Suppressor macrophage treated with lipopolysaccharide for 1 hour (primary cell): ENCODE measurements at regions not wholly inside any gene's neighbourhood (a gene's known extent, or its start where the extent isn't known, plus 50 kb on each side); places are given as distances from the start of the nearest gene placed in this dataset.
"Not testable (repeated sequence)": the region's sequence is repeated elsewhere in the genome, so short reads cannot be mapped to it uniquely, and the experiment has no call there.

Experiments
- DNase-seq, 3 donors: peaks; one replicate each; pipeline ENCODE4 v3.0.0-alpha.2; 2020 to 2022

DNA sequence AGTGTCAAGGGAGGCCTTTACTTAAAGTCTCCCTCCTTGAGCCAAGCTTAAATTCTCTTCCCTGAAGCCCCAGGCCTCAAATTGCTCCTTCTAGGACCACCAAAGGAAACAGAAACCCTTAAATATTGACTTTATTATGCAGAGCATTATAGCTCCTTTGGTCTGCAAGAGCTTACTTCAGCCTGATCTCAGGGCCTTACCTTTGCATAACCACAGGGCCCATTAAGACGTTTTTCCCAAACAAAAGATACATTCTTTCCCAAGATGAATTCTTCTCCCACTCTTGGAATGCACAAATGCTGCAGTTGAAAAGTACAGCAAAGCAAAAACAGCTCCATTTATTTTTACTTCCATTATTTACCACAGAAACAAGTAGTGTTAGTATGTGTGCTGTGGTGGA, 130.8 kb downstream of the B3GNT2 start:
- DNase-seq: no peak

DNA sequence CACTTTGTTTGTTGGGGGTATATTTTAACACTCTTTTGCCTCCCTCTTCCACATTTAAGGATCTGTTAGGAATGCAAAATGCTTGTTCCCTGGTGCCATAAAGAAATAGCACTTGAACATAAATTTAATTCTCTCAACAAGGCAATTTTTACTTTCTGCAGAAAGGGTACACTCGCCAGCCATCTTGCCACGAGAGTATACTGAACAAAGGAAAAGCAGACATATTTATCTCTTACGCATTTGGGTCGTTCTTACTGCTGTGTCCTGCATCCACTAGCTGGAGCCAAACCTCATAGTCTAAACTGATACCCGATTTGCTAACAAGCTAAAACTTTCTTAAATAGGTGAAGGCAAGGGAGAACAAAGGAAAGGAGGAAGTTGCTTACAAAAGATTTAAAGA, 129.5 kb downstream of the B3GNT2 start:
- DNase-seq: no peak

DNA sequence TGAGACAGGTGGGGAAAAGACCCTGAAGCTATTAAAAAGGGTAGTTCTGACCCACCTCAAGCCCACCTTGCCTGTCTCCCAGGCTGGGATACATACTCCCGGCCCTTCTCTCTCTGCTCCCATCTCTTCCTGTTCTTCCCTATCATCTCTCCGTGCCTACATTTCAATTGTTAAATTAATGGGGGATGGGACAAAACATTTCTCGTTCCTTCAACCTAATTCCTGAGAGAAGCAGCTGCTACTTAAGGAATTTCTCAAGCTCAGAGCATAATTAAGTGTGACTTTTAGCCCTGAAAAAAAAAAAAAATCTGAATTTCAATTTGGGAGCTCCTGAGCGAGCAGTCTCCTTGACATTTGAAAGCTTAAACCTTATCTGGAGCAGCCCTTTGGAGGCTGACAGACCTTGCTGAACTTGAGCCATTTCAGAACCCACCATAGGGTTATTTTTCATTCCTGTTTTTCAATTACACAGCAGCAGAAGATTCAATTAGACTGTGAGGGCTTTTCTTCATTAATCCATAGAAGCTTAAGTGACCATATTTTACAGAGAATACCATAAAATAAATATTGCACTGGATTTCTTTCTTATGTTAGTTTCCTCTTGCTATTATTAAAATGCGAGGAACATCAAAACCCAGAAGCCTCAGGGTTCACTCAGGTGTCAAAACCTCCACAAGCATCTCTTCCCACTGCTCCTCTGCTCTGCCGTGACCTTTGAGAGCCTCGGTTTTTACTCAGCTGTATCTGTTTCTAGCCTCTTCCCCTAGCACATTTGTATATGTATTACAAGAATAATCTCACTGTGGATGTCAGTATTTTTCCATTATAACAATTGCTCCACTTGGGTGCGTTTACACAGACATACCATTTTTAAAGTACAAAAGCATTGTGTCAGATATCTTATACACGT, 125.7 kb downstream of the B3GNT2 start:
- DNase-seq: no peak

DNA sequence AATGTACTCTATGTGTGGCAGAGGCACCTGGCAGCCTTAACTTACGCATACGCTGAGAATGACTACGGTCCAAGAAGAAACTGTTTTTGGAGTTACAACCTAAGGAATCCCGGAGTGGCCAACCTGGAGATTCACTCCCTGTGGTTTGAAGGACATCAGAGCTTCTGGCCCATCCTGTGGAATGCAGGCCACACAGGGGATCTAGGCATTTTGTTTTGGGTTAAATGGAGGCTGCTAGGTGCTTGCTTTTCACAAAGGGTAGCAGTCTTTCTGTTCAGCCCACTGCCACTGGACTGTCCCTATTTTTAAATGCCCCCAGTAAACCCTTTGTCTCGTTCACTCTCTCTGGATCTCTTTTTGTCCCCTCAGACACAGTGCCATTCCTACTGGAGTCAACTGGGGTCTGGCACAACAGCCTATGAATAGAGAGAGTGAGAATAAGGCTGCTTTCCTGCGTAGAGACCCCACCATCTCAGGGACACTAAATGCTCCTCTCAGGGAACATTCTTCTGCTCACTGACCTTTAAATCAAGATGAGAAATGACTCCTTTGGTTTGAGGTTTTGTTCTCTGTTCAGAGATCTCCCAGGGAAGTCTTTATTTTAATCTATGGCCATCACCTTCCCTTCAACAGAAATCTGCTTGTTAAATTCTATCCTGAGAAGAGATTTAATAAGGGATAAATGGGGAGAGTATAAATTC, 124.9 kb downstream of the B3GNT2 start:
- no peak for DNase-seq

- DNase-seq: not testable (repeated sequence)
Measured at GRCh38 chr2:62320137-62320536, 124.2 kb downstream of the B3GNT2 start.

DNA sequence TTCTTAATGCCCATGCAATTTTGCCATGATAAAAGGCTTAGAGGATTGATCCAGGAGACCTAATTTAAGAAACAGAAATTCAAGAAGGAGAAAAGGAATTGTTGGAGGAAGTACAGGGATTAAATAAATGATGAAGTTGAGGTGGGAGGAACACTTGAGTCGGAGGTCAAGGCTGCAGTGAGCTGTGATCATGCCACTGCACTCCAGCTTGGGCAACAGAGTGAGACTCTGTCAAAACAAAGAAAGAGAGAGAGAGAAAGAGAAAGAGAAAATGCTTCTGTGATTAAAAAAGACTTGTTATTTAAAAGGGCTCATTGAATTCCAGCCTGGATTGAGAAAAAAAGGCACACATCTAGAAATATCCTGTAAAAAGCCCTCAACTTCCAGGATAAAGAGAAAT, 123.2 kb downstream of the B3GNT2 start:
- DNase-seq: peak in 2 of 3 donors; percentile 27 to 33

GRCh38 chr2:62315476-62315875, 119.6 kb downstream of the B3GNT2 start:
- DNase-seq: no peak

DNA sequence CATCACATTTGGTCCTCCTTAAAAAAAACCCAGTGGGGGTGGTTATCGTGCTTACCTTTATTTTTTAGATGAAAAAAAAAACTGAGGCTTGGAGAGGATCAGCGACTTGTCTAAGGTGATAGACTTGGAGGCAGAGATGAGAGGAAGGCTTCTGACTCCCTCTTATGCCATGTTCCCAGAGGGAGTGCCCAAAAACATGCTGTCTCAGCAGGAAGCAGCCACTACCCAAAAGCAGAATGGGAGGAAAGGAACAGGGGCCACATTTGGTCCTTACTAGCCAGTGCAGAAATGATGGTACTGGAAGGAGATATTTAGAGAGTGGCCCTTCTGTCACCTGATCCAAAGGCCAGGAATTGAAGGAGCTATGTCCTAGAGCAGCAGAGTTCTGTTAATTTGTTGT, 118.4 kb downstream of the B3GNT2 start:
- DNase-seq: no peak

- no peak for DNase-seq
Measured at GRCh38 chr2:62313449-62314227, 117.7 kb downstream of the B3GNT2 start.

DNA sequence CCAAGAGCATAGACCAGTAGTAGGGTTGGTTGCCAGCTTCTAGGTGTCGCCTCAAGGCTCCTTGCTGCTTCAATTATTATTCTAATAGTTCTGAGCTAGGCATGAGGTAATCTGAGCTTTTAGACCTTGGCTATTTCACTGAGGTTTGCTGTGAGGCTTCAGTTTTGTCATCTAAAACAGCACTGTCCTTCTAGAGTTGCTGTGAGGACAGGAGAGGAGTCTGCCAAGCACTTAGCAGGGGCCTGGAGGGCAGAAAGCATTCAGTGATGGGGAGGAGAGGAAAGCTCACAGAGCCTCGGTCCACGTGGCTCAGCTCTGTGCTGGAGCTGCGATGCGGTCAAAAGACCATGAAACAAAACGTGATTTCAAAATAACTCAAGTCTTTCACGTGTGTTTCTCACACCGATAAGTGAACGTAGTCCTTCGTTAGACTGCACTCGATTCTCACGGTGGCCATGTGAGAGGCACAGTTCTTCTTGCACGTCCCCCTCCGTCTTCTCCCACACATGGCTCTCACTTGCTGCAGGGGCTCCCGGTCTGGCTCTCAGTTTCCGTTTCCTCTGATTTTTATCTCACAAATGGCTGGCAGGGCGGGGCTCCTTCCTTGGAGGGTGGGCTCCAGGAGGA, 113.7 kb downstream of the B3GNT2 start:
- DNase-seq: no peak

- no peak for DNase-seq
Measured at GRCh38 chr2:62309081-62309464, 113.2 kb downstream of the B3GNT2 start.

DNA sequence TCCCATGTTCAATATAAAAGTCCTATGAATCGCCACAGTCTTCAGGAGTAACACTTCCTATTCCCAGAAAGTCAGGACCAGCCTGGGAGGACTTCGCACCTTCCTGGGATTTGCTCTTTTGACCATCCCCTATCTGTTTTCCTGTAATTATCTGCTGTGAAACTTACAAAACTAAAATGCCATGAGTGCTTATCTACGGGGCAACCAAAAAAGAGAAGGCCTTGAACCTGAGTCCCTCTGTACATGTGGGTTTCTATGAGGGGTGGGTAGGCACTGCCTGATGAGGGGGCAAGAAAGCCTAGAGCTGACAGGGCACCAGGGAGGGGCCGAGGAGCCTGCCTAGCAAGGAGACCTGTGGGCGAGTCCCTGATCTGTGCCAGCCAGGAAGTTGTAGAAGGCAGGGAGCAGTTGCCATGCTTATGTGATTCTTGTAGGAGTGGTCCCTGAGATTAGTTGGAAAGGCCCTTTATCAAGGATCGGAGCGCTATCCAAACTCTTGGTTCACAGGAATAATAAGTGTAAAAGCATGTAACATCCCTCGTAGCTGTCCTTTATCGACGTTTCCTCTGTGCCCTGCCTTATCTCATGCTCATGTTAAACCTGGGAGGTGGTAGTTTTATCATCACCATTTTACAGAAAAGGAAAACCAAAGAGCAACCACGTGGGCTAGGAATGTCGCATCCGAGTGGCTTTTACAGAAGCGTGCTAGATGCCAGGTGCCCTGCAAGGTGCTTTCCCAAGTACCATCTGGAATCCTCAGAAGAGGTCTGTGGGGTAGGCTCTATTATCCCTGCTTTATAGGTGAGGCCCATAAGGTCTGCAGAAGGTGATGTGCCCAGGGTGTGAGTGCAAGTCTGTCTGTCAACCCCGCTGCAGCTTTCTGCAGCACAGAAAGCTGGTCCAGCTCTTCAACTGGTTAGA, 111.8 kb downstream of the B3GNT2 start:
- no peak for DNase-seq

DNA sequence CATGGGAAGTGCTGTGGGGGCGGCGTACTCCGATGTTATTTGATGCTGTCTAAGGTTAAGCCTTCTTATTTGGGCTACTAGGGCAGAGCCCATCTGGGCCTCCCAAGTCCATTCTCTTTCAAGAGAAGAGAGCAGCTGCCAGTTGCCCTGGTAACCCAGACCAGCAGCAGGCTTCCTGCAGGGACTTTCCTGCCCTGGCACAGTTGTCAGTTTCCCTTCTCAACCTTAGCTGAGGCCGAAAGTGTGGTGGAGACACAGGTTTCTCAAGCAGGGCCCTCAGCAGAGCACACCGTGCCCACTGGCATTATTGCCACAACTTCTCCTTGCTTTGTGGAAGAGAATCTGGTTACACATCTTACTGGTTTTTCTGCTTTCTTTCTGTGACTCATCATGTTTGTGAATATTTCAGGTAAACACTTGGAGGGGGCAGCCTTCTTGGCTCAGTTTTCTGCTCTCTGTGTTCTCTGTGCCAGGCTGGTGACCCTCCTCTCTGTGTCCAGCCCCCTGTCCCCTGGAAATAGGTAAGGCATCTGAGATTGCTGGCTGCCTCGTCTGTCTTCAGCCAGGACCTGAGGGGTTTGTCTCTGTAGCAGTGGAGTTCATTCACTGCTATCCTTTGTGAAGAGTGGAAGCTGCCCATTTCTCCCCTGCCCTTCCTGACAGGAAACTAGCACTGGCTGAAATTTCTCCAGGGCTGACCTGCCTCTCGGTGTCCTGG, 111.0 kb downstream of the B3GNT2 start:
- peak; percentile 36 to 56 (median 50) for DNase-seq

- DNase-seq: no peak
Measured at GRCh38 chr2:62305421-62306176, 109.7 kb downstream of the B3GNT2 start.

DNA sequence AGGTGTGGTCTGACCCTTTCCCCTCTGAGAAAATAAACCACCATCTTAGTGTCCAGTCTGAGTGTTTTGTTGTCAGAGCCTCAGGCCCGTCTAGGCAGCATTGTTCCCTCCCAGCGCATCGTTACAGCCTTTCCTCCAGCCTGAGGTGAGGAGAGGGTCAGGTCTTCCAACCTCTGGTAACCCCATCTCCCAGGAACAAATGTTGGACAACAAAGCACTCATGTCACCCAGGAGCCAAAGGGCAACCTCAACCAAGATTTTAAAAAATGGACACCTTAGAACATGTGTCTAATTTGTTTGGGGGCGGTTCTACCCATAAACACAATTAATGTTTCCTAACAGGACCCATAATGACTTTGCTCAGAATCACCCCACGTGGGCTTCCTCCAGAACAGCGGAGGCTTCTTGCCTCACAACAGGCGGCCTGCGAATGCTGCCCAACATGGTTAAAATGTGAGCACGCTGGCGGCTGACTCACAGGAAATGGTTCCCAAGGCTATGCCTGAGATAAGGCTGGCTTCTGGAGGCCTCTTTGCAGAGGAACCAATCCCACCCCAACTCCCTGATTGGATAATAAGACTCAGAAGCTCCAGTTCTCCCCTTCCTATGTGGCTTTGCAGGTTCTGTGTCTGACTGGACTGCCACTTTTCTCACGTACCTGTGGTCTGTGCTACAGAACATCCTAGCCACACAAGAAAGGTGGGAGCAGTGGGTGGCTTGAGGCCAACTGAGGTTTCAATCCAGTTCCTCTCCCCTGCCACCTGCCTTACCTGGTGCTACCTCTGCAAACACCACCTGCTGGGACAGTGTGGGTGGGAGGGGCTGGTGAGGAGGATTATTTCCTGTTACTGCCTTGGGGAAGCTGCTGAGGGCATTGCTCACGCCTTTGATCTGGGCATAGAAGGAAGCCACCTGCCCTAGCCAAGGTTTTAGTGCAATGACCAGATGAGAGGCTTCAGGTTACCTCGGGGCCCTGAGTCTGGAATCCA, 108.8 kb downstream of the B3GNT2 start:
- peak; percentile 87 to 89 (median 87) for DNase-seq

- DNase-seq: peak; percentile 39 to 79 (median 71)
Measured at GRCh38 chr2:62303788-62304187, 107.9 kb downstream of the B3GNT2 start.

GRCh38 chr2:62302631-62303435, 106.9 kb downstream of the B3GNT2 start:
- DNase-seq: no peak

DNA sequence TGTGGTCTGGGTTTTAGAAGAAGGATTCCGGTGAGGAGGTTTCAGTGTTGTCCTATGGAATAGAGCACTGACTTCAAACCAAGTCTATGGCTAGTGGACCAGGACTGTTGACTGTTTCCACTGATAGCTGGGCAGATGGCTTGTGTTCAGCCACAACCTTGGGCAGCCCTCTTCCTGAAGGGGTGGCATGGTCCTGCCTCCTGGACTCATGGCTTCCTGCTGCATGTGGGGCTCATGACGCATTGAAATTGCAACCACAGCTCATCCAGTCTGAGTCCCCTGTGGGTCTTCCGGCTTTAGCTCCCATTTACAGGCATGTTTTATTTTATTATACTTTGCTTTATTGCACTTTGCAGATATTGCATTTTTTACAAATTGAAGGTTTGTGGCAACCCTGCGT, 105.0 kb downstream of the B3GNT2 start:
- DNase-seq: peak; percentile 48 to 60 (median 60)
